ENCODE measurements at regions not wholly inside any gene's neighbourhood (a gene's known extent, or its start where the extent isn't known, plus 50 kb on each side); places are given as distances from the start of the nearest gene placed in this dataset.

- TF ChIP-seq CTCF (IDR thresholded peaks at IDR 0.05) (no peak), POLR2A (IDR thresholded peaks at IDR 0.05) (no peak)
These were observed 1057.8 kb downstream of the FSCB start for GRCh38 chr14:43449291-43449690.
